ENCODE measurements at regions not wholly inside any gene's neighbourhood (a gene's known extent, or its start where the extent isn't known, plus 50 kb on each side); places are given as distances from the start of the nearest gene placed in this dataset.

- no peak for ATAC-seq (replicated peaks in 1 of 4)
- no peak overlapping the region for H3K4me3 Mint-ChIP-seq
- ChIA-PET POLR2A (no interaction called here), CTCF (no interaction called here)
- 77% methylated on average over 18 of the region's 23 CpGs for WGBS (ENCODE audit: insufficient coverage)
- H3K4me1 ChIP-seq (ENCODE audit: control insufficient read depth in 1 of 2, extremely low read depth in 1 of 2, insufficient read depth in 2 of 2, low read length in 2 of 2): no peaks in the 10 kb centered on the region
- no peaks in the 10 kb centered on the region for H3K4me1 Mint-ChIP-seq
- no peak for DNase-seq
- H3K27ac Mint-ChIP-seq: no peak overlapping the region
- H3K9me3 ChIP-seq: no peaks in the 10 kb centered on the region
- peaks cover 19 to 30% of the 10 kb centered on the region in 2 donors for H3K27me3 Mint-ChIP-seq
- peaks cover 0 to 34% of the 10 kb centered on the region in 2 experiments for H3K27me3 ChIP-seq (replicated peaks in 1 of 2; ENCODE audit: control insufficient read depth in 2 of 2, extremely low read depth in 1 of 2, insufficient read depth in 2 of 2, low read length in 1 of 2)
- no peak overlapping the region for H3K27ac ChIP-seq (ENCODE audit: low read length)
- H3K36me3 ChIP-seq (ENCODE audit: control insufficient read depth in 2 of 2, extremely low read depth in 1 of 2, insufficient read depth in 1 of 2, low read length in 1 of 2): no peaks in the 10 kb centered on the region
- no peaks in the 10 kb centered on the region for H3K9me3 Mint-ChIP-seq
- no peak overlapping the region for H3K4me3 ChIP-seq (ENCODE audit: control insufficient read depth in 1 of 2, extremely low read depth in 1 of 2, low read length in 1 of 2)
- H3K36me3 Mint-ChIP-seq: no peaks in the 10 kb centered on the region
These were observed 189.9 kb downstream of the FOXD2 start for GRCh38 chr1:47627471-47628370.

GRCh38 chr1:47629201-47629600 is 191.4 kb downstream of the FOXD2 start:
- Histone ChIP-seq H3K9me3 (no peaks in the 10 kb centered on the region), H3K27me3 (replicated peaks in 1 of 2; ENCODE audit: control insufficient read depth in 2 of 2, extremely low read depth in 1 of 2, insufficient read depth in 2 of 2, low read length in 1 of 2) (peaks cover 0 to 27% of the 10 kb centered on the region in 2 experiments), H3K4me1 (ENCODE audit: control insufficient read depth in 1 of 2, extremely low read depth in 1 of 2, insufficient read depth in 2 of 2, low read length in 2 of 2) (no peaks in the 10 kb centered on the region), H3K4me3 (ENCODE audit: control insufficient read depth in 1 of 2, extremely low read depth in 1 of 2, low read length in 1 of 2) (no peak overlapping the region), H3K36me3 (ENCODE audit: control insufficient read depth in 2 of 2, extremely low read depth in 1 of 2, insufficient read depth in 1 of 2, low read length in 1 of 2) (no peaks in the 10 kb centered on the region), H3K27ac (ENCODE audit: low read length) (no peak overlapping the region)
- Mint-ChIP-seq H3K27ac (no peak overlapping the region), H3K4me1 (no peaks in the 10 kb centered on the region), H3K9me3 (no peaks in the 10 kb centered on the region), H3K36me3 (no peaks in the 10 kb centered on the region), H3K4me3 (no peak overlapping the region), H3K27me3 (peaks cover 18 to 26% of the 10 kb centered on the region in 2 donors)
- ATAC-seq (replicated peaks in 1 of 4) (no peak), DNase-seq (no peak)
- no CpG with 5 or more reads among the region's 3 CpGs for WGBS (ENCODE audit: insufficient coverage)
- POLR2A ChIA-PET: no interaction called here
- CTCF ChIA-PET: interaction anchor here in 1 of 2 donors (0.6 kb wide), 1 partner anchor 77 kb away, joined by 3 read pairs; no protein-coding TSS in a partner anchor

GRCh38 chr1:47630346-47630745 is 192.5 kb downstream of the FOXD2 start:
- CTCF ChIA-PET: no interaction called here
- Histone ChIP-seq H3K36me3 (ENCODE audit: control insufficient read depth in 2 of 2, extremely low read depth in 1 of 2, insufficient read depth in 1 of 2, low read length in 1 of 2) (no peaks in the 10 kb centered on the region), H3K4me3 (ENCODE audit: control insufficient read depth in 1 of 2, extremely low read depth in 1 of 2, low read length in 1 of 2) (no peak overlapping the region), H3K4me1 (ENCODE audit: control insufficient read depth in 1 of 2, extremely low read depth in 1 of 2, insufficient read depth in 2 of 2, low read length in 2 of 2) (no peaks in the 10 kb centered on the region), H3K9me3 (no peaks in the 10 kb centered on the region), H3K27me3 (replicated peaks in 1 of 2; ENCODE audit: control insufficient read depth in 2 of 2, extremely low read depth in 1 of 2, insufficient read depth in 2 of 2, low read length in 1 of 2) (peaks cover 0 to 31% of the 10 kb centered on the region in 2 experiments), H3K27ac (ENCODE audit: low read length) (no peak overlapping the region)
- Mint-ChIP-seq H3K27ac (no peak overlapping the region), H3K27me3 (peaks cover 14 to 24% of the 10 kb centered on the region in 2 donors), H3K9me3 (no peaks in the 10 kb centered on the region), H3K4me3 (no peak overlapping the region), H3K36me3 (no peaks in the 10 kb centered on the region), H3K4me1 (no peaks in the 10 kb centered on the region)
- ATAC-seq (replicated peaks in 1 of 4) (no peak), DNase-seq (no peak)
- WGBS (ENCODE audit: insufficient coverage): 94% methylated on average over 3 of the region's 4 CpGs
- POLR2A ChIA-PET: interaction anchor here in 1 of 2 donors (0.7 kb wide), 1 partner anchor 820 kb away, joined by 4 read pairs; no protein-coding TSS in a partner anchor

GRCh38 chr1:47631411-47631995 is 193.7 kb downstream of the FOXD2 start:
- Mint-ChIP-seq H3K4me1 (no peaks in the 10 kb centered on the region), H3K36me3 (no peaks in the 10 kb centered on the region), H3K4me3 (no peak overlapping the region), H3K9me3 (no peaks in the 10 kb centered on the region), H3K27me3 (peaks cover 16 to 24% of the 10 kb centered on the region in 2 donors), H3K27ac (no peak overlapping the region)
- Histone ChIP-seq H3K36me3 (ENCODE audit: control insufficient read depth in 2 of 2, extremely low read depth in 1 of 2, insufficient read depth in 1 of 2, low read length in 1 of 2) (no peaks in the 10 kb centered on the region), H3K9me3 (no peaks in the 10 kb centered on the region), H3K27me3 (replicated peaks in 1 of 2; ENCODE audit: control insufficient read depth in 2 of 2, extremely low read depth in 1 of 2, insufficient read depth in 2 of 2, low read length in 1 of 2) (peaks cover 0 to 31% of the 10 kb centered on the region in 2 experiments), H3K4me1 (ENCODE audit: control insufficient read depth in 1 of 2, extremely low read depth in 1 of 2, insufficient read depth in 2 of 2, low read length in 2 of 2) (no peaks in the 10 kb centered on the region), H3K4me3 (ENCODE audit: control insufficient read depth in 1 of 2, extremely low read depth in 1 of 2, low read length in 1 of 2) (no peak overlapping the region), H3K27ac (ENCODE audit: low read length) (no peak overlapping the region)
- ChIA-PET POLR2A (no interaction called here), CTCF (interaction anchor here in 1 of 2 donors (0.6 kb wide), 1 partner anchor 759 kb away, joined by 4 read pairs; no protein-coding TSS in a partner anchor)
- no peak for DNase-seq
- WGBS (ENCODE audit: insufficient coverage): 80% methylated on average over 12 of the region's 17 CpGs
- ATAC-seq (replicated peaks in 1 of 4): no peak

DNA sequence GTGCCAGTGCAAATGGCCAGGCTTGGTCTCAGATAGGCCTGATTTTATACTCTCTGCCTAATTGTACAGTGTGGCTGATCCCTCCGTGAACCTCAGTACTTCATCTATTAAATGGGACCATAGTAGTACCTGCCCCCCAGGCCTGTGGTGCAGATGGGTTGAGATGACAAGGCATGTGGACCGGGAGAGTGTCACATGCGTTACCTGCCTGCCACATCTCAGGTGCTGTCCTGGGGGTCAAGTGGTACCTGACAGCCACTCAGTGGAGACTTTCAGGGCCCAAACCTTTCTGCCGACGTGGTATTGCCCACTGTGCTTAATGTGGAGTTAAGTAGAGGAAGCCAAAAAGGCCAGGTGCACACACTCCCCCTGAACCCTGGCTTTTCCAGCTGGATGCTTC is 197.3 kb downstream of the FOXD2 start:
- H3K4me3 Mint-ChIP-seq: no peak overlapping the region

DNA sequence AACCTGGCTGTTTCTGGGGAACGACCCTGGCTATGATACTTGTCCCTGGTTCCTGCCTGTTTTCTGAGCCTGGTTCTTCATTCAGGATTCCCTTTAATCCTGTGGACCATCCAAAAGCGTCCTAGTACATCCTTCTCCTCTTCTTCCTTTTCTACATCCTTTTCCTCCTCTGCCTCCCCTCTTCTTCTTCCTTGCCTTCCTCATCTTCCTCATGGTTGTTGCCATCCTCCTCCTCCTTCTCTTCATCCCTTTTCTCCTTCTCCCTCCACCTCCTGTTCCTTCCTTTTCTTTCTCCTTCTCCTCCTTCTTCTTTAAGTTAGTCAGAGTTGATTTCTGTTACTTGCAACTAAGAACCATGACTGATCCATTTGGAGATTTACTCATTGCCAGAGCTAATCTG is 197.8 kb downstream of the FOXD2 start:
- WGBS (ENCODE audit: insufficient coverage): 60% methylated on average over 2 of the region's 2 CpGs
- no peaks in the 10 kb centered on the region for H3K4me1 ChIP-seq (ENCODE audit: control insufficient read depth in 1 of 2, extremely low read depth in 1 of 2, insufficient read depth in 2 of 2, low read length in 2 of 2)
- no peak overlapping the region for H3K4me3 Mint-ChIP-seq
- H3K36me3 ChIP-seq (ENCODE audit: control insufficient read depth in 2 of 2, extremely low read depth in 1 of 2, insufficient read depth in 1 of 2, low read length in 1 of 2): no peaks in the 10 kb centered on the region
- H3K9me3 ChIP-seq: no peaks in the 10 kb centered on the region
- H3K27me3 Mint-ChIP-seq: peaks cover 12 to 24% of the 10 kb centered on the region in 2 donors
- H3K36me3 Mint-ChIP-seq: no peaks in the 10 kb centered on the region
- H3K4me1 Mint-ChIP-seq: no peaks in the 10 kb centered on the region
- H3K27ac ChIP-seq (ENCODE audit: low read length): no peak overlapping the region
- CTCF ChIA-PET: no interaction called here
- H3K4me3 ChIP-seq (ENCODE audit: control insufficient read depth in 1 of 2, extremely low read depth in 1 of 2, low read length in 1 of 2): no peak overlapping the region
- H3K9me3 Mint-ChIP-seq: no peaks in the 10 kb centered on the region
- POLR2A ChIA-PET: no interaction called here
- no peak overlapping the region for H3K27ac Mint-ChIP-seq
- ATAC-seq (replicated peaks in 1 of 4) (no peak), DNase-seq (no peak)
- peaks cover 0 to 26% of the 10 kb centered on the region in 2 experiments for H3K27me3 ChIP-seq (replicated peaks in 1 of 2; ENCODE audit: control insufficient read depth in 2 of 2, extremely low read depth in 1 of 2, insufficient read depth in 2 of 2, low read length in 1 of 2)

More for the DNA sequence above, 197.3 kb downstream of the FOXD2 start:
- ATAC-seq (replicated peaks in 1 of 4): no peak
- Histone ChIP-seq H3K4me3 (ENCODE audit: control insufficient read depth in 1 of 2, extremely low read depth in 1 of 2, low read length in 1 of 2) (no peak overlapping the region), H3K9me3 (no peaks in the 10 kb centered on the region), H3K4me1 (ENCODE audit: control insufficient read depth in 1 of 2, extremely low read depth in 1 of 2, insufficient read depth in 2 of 2, low read length in 2 of 2) (no peaks in the 10 kb centered on the region), H3K27ac (ENCODE audit: low read length) (no peak overlapping the region), H3K27me3 (replicated peaks in 1 of 2; ENCODE audit: control insufficient read depth in 2 of 2, extremely low read depth in 1 of 2, insufficient read depth in 2 of 2, low read length in 1 of 2) (peaks cover 0 to 26% of the 10 kb centered on the region in 2 experiments), H3K36me3 (ENCODE audit: control insufficient read depth in 2 of 2, extremely low read depth in 1 of 2, insufficient read depth in 1 of 2, low read length in 1 of 2) (no peaks in the 10 kb centered on the region)
- no peaks in the 10 kb centered on the region for H3K36me3 Mint-ChIP-seq
- 90% methylated on average over 3 of the region's 5 CpGs for WGBS (ENCODE audit: insufficient coverage)
- H3K27ac Mint-ChIP-seq: no peak overlapping the region
- no peaks in the 10 kb centered on the region for H3K4me1 Mint-ChIP-seq
- ChIA-PET CTCF (no interaction called here), POLR2A (no interaction called here)
- peaks cover 13 to 25% of the 10 kb centered on the region in 2 donors for H3K27me3 Mint-ChIP-seq
- no peaks in the 10 kb centered on the region for H3K9me3 Mint-ChIP-seq
- no peak for DNase-seq
